ENCODE measurements at regions not wholly inside any gene's neighbourhood (a gene's known extent, or its start where the extent isn't known, plus 50 kb on each side); places are given as distances from the start of the nearest gene placed in this dataset.

- no peak for TF ChIP-seq CTCF (IDR thresholded peaks at IDR 0.05; ENCODE audit: poor library complexity)
- no peak for TF ChIP-seq EZH2phosphoT487 (IDR thresholded peaks at IDR 0.05; ENCODE audit: low read depth, severe bottlenecking, unreplicated experiment)
- TF ChIP-seq EZH2 (IDR thresholded peaks at IDR 0.05; ENCODE audit: borderline replicate concordance), result no peak
Observed at GRCh38 chr13:47774671-47774994, 226.4 kb downstream of the SUCLA2 start.

All from hepatocyte (in vitro differentiated cells).